HG02623 (cell line): ENCODE measurements at regions not wholly inside any gene's neighbourhood (a gene's known extent, or its start where the extent isn't known, plus 50 kb on each side); places are given as distances from the start of the nearest gene placed in this dataset.

Experiments
- ATAC-seq: cut with Tn5 transposase; IDR thresholded peaks from one replicate; pipeline ENCODE4 v1.9.1; 2021; ENCODE audit warnings: moderate library complexity; ENCODE audit not compliant: unreplicated experiment

GRCh38 chr13:40161931-40162330 is 504.5 kb downstream of the FOXO1 start:
- no peak for ATAC-seq

GRCh38 chr13:40163066-40164000 is 503.1 kb downstream of the FOXO1 start:
- ATAC-seq: no peak

- no peak for ATAC-seq
Measured at GRCh38 chr13:40164133-40164532, 502.3 kb downstream of the FOXO1 start.

GRCh38 chr13:40165316-40165932 is 501.0 kb downstream of the FOXO1 start:
- no peak for ATAC-seq

GRCh38 chr13:40167327-40167726 is 499.1 kb downstream of the FOXO1 start:
- no peak for ATAC-seq

- no peak for ATAC-seq
Measured at GRCh38 chr13:40168425-40169166, 497.8 kb downstream of the FOXO1 start.

- no peak for ATAC-seq
Measured at GRCh38 chr13:40169476-40169875, 497.0 kb downstream of the FOXO1 start.

- ATAC-seq: no peak
Measured at GRCh38 chr13:40170091-40170490, 496.4 kb downstream of the FOXO1 start.

GRCh38 chr13:40170982-40171381 is 495.5 kb downstream of the FOXO1 start:
- ATAC-seq: no peak

GRCh38 chr13:40171566-40171965 is 494.9 kb downstream of the FOXO1 start:
- no peak for ATAC-seq

GRCh38 chr13:40172149-40172591 is 494.3 kb downstream of the FOXO1 start:
- ATAC-seq: no peak

- ATAC-seq: no peak
Measured at GRCh38 chr13:40172878-40173277, 493.6 kb downstream of the FOXO1 start.

- ATAC-seq: no peak
Measured at GRCh38 chr13:40175639-40176038, 490.8 kb downstream of the FOXO1 start.

GRCh38 chr13:40176242-40176641 is 490.2 kb downstream of the FOXO1 start:
- no peak for ATAC-seq

GRCh38 chr13:40178130-40178529 is 488.3 kb downstream of the FOXO1 start:
- no peak for ATAC-seq

- ATAC-seq: no peak
Measured at GRCh38 chr13:40179445-40180281, 486.8 kb downstream of the FOXO1 start.

- no peak for ATAC-seq
Measured at GRCh38 chr13:40180776-40181175, 485.7 kb downstream of the FOXO1 start.

- ATAC-seq: no peak
Measured at GRCh38 chr13:40181203-40181845, 485.1 kb downstream of the FOXO1 start.

GRCh38 chr13:40182591-40182990 is 483.9 kb downstream of the FOXO1 start:
- ATAC-seq: no peak

- no peak for ATAC-seq
Measured at GRCh38 chr13:40185414-40185813, 481.0 kb downstream of the FOXO1 start.
